IMR-90 (cell line): ENCODE measurements at regions not wholly inside any gene's neighbourhood (a gene's known extent, or its start where the extent isn't known, plus 50 kb on each side); places are given as distances from the start of the nearest gene placed in this dataset.
"Not testable (repeated sequence)": the region's sequence is repeated elsewhere in the genome, so short reads cannot be mapped to it uniquely, and the experiment has no call there.

Experiments used
- ATAC-seq: fragments of 200-7000 bp; cut with Tn5 transposase; 2 replicates; pipeline ENCODE4 v1.9.1; 2020; ENCODE audit warnings: low read depth, mild to moderate bottlenecking, moderate library complexity
- BruUV-seq: library from RNA; stranded (reverse); fragments of 400-500 nt; replicated peaks from 2 replicates; lab custom pipeline; 2021; lab: Mats Ljungman, UMichigan
- CTCF ChIA-PET: fragments of 300-600 bp; formaldehyde crosslinking; extraction: SDS; loops from one replicate; lab custom pipeline; 2021; ENCODE audit warnings: antibody characterized with exemption; lab: Yijun Ruan, JAX
- POLR2A ChIA-PET: fragments of 300-600 bp; sonication (Branson Sonifier 250); formaldehyde crosslinking; loops from one replicate; lab custom pipeline; 2022; ENCODE audit warnings: antibody characterized with exemption; ENCODE audit not compliant: unreplicated experiment; lab: Charles Lee
- DNase-seq: peaks from one replicate; pipeline ENCODE4 v3.0.0; 2013
- H2AFZ ChIP-seq: replicated peaks from 2 replicates; pipeline ENCODE3; 2013; ENCODE audit warnings: low read length, mild to moderate bottlenecking; ENCODE audit not compliant: poor library complexity
- H2AK5ac ChIP-seq: 2 replicates; pipeline ENCODE4 v1.6.1; 2013; ENCODE audit warnings: low read depth, low read length, inconsistent platforms
- H2AK9ac ChIP-seq: replicated peaks from 2 replicates; pipeline ENCODE3; 2013; ENCODE audit warnings: mild to moderate bottlenecking, low read depth, low read length, moderate library complexity; ENCODE audit not compliant: poor library complexity
- H2BK120ac ChIP-seq: 2 replicates; pipeline ENCODE4 v1.6.1; 2013; ENCODE audit warnings: low read depth, low read length, inconsistent platforms
- H2BK15ac ChIP-seq: 3 replicates; pipeline ENCODE4 v1.6.1; 2013; ENCODE audit warnings: low read depth, low read length, inconsistent platforms
- H2BK20ac ChIP-seq: 2 replicates; pipeline ENCODE4 v1.6.1; 2013; ENCODE audit warnings: low read depth, mild to moderate bottlenecking, inconsistent platforms, low read length, moderate library complexity
- H2BK5ac ChIP-seq: 2 replicates; pipeline ENCODE4 v1.6.1; 2013; ENCODE audit warnings: mild to moderate bottlenecking, low read depth, low read length, inconsistent platforms; ENCODE audit not compliant: poor library complexity, severe bottlenecking
- H3K14ac ChIP-seq: replicated peaks from 2 replicates; pipeline ENCODE4 v1.6.1; 2013; ENCODE audit warnings: low read depth, low read length, inconsistent platforms
- H3K18ac ChIP-seq: 2 replicates; pipeline ENCODE4 v1.6.1; 2013; ENCODE audit warnings: low read depth, low read length, control low read depth
- H3K23ac ChIP-seq: 2 replicates; pipeline ENCODE4 v1.6.1; 2013; ENCODE audit warnings: low read depth, low read length, inconsistent platforms
- H3K27ac ChIP-seq: 2 replicates; pipeline ENCODE4 v1.5.1; 2013; ENCODE audit warnings: mild to moderate bottlenecking, control low read depth, low read length; ENCODE audit not compliant: insufficient read depth
- H3K27me3 ChIP-seq: 2 replicates; pipeline ENCODE4 v1.6.1; 2013; ENCODE audit warnings: low read length; ENCODE audit not compliant: control insufficient read depth, insufficient read depth
- H3K36me3 ChIP-seq: 2 replicates; pipeline ENCODE4 v1.6.1; 2013; ENCODE audit warnings: low read length, mixed read lengths; ENCODE audit not compliant: control insufficient read depth, insufficient read depth
- H3K4ac ChIP-seq: 2 replicates; pipeline ENCODE4 v1.6.1; 2013; ENCODE audit warnings: low read depth, low read length, inconsistent platforms
- H3K4me1 ChIP-seq: 2 replicates; pipeline ENCODE4 v1.6.1; 2013; ENCODE audit warnings: low read length, mixed read lengths; ENCODE audit not compliant: control insufficient read depth, insufficient read depth
- H3K4me2 ChIP-seq: 2 replicates; pipeline ENCODE4 v1.6.1; 2013; ENCODE audit warnings: low read depth, mild to moderate bottlenecking, control low read depth, low read length, moderate library complexity
- H3K4me3 ChIP-seq: 2 replicates; pipeline ENCODE4 v1.5.1; 2013; ENCODE audit warnings: low read depth, mild to moderate bottlenecking, control low read depth, low read length, moderate library complexity; ENCODE audit not compliant: insufficient read depth
- H3K56ac ChIP-seq: 2 replicates; pipeline ENCODE4 v1.6.1; 2013; ENCODE audit warnings: low read length, inconsistent platforms; ENCODE audit not compliant: insufficient read depth; ENCODE audit errors: extremely low read depth
- H3K79me1 ChIP-seq, 2 experiments: 2 replicates each; pipeline ENCODE4 v1.6.1; 2013; ENCODE audit warnings: low read length in 2 of 2, inconsistent platforms in 1 of 2, low read depth in 1 of 2
- H3K9ac ChIP-seq: 2 replicates; pipeline ENCODE4 v1.6.1; 2013; ENCODE audit warnings: low read depth, low read length, control low read depth
- H3K9me1 ChIP-seq: 2 replicates; pipeline ENCODE4 v1.6.1; 2013; ENCODE audit warnings: low read length, inconsistent platforms; ENCODE audit not compliant: insufficient read depth
- H3K9me3 ChIP-seq: 2 replicates; pipeline ENCODE4 v1.6.1; 2013; ENCODE audit warnings: low read length; ENCODE audit not compliant: control insufficient read depth, insufficient read depth
- H4K20me1 ChIP-seq: 2 replicates; pipeline ENCODE4 v1.6.1; 2013; ENCODE audit warnings: low read length, inconsistent platforms; ENCODE audit not compliant: insufficient read depth
- H4K5ac ChIP-seq: 2 replicates; pipeline ENCODE4 v1.6.1; 2013; ENCODE audit warnings: mild to moderate bottlenecking, low read depth, low read length, control low read depth
- H4K8ac ChIP-seq, 2 experiments: 2 replicates each; pipeline ENCODE4 v1.6.1; 2013; ENCODE audit warnings: low read depth in 2 of 2, low read length in 2 of 2, control low read depth in 1 of 2, inconsistent platforms in 1 of 2
- H4K91ac ChIP-seq: 2 replicates; pipeline ENCODE4 v1.6.1; 2013; ENCODE audit warnings: low read depth, low read length, inconsistent platforms; ENCODE audit not compliant: insufficient read depth
- WGBS, 2 experiments: methylation state at CpG; one replicate each; pipeline versions ENCODE4 v1.1.5 to v1.1.7; 2013; ENCODE audit warnings: missing lambda C conversion rate in 2 of 2; ENCODE audit not compliant: insufficient read length in 1 of 2; ENCODE audit errors: extremely low coverage in 2 of 2; 5-methylcytosine and 5-hydroxymethylcytosine counted together
- dilution Hi-C: fragments of 300-500 bp; cut with HindIII; formaldehyde crosslinking; loops from one replicate; pipeline ENCODE4 v1.14.3; 2018; ENCODE audit warnings: low sequenced_read_pairs; ENCODE audit not compliant: unreplicated experiment
- in situ Hi-C: fragments of 300-500 bp; cut with MboI; formaldehyde crosslinking; loops from 3 replicates; pipeline ENCODE4 v1.14.3; 2019; ENCODE audit warnings: low sequenced_read_pairs, inconsistent platforms, mixed read lengths
- intact Hi-C: fragments of 100-400 bp; cut with micrococcal nuclease; formaldehyde crosslinking; loops from 2 replicates; pipeline ENCODE4 v1.10.0; 2022

DNA sequence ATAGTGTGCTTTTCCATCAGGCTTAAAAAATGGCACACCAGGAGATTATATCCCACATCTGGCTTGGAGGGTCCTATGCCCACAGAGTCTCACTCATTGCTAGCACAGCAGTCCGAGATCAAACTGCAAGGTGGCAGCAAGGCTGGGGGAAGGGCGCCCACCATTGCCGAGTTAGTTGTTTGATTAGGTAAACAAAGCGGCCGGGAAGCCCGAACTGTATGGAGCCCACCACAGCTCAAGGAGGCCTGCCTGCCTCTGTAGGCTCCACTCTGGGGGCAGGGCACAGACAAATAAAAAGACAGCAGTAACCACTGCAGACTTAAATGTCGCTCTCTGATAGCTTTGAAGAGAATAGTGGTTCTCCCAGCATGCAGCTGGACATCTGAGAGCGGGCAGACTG, 201.9 kb downstream of the COL12A1 start:
- WGBS, 2 experiments = 83% methylated on average over 1 of the region's 8 CpGs; no CpG with 5 or more reads in 1 of the 2 experiments
- dilution Hi-C loops = not testable (repeated sequence)

More for the DNA sequence above, 201.9 kb downstream of the COL12A1 start:
- H2AK5ac ChIP-seq, H4K5ac ChIP-seq, CTCF ChIA-PET, H3K18ac ChIP-seq, in situ Hi-C loops, H4K91ac ChIP-seq, DNase-seq, H3K36me3 ChIP-seq, H2BK120ac ChIP-seq, H3K79me1 ChIP-seq, H3K4me1 ChIP-seq, ATAC-seq, H3K27me3 ChIP-seq, H3K27ac ChIP-seq, H3K23ac ChIP-seq, intact Hi-C loops, H2AK9ac ChIP-seq, H3K14ac ChIP-seq, H4K8ac ChIP-seq, H2AFZ ChIP-seq, H2BK20ac ChIP-seq, H3K9me3 ChIP-seq, H2BK15ac ChIP-seq, POLR2A ChIA-PET, H3K56ac ChIP-seq, BruUV-seq, H3K9ac ChIP-seq, H3K9me1 ChIP-seq, H4K20me1 ChIP-seq, H2BK5ac ChIP-seq, H3K4me3 ChIP-seq, H3K4me2 ChIP-seq, H3K4ac ChIP-seq: not testable (repeated sequence)
